ENCODE measurements at regions not wholly inside any gene's neighbourhood (a gene's known extent, or its start where the extent isn't known, plus 50 kb on each side); places are given as distances from the start of the nearest gene placed in this dataset.

- Histone ChIP-seq H3K36me3 (ENCODE audit: control insufficient read depth, insufficient read depth, low read length) (no peaks in the 10 kb centered on the region), H4K20me1 (ENCODE audit: control insufficient read depth, extremely low read depth, insufficient read depth, low read length) (peaks cover 2% of the 10 kb centered on the region), H3K9ac (ENCODE audit: insufficient read depth, low read length) (no peak overlapping the region), H3K79me2 (ENCODE audit: control insufficient read depth, insufficient read depth, low read length) (no peaks in the 10 kb centered on the region), H2AFZ (ENCODE audit: low read length) (no peak overlapping the region), H3K27ac (ENCODE audit: insufficient read depth, low read length) (no peak overlapping the region), H3K4me2 (ENCODE audit: extremely low read depth, insufficient read depth, low read length) (no peak overlapping the region), H3K27me3 (ENCODE audit: control insufficient read depth, insufficient read depth, low read length) (no peaks in the 10 kb centered on the region), H3K9me3 (ENCODE audit: control insufficient read depth, insufficient read depth, low read depth, low read length) (no peaks in the 10 kb centered on the region), H3K4me3 (replicated peaks in 1 of 4; ENCODE audit: control extremely low read depth in 1 of 4, insufficient read depth in 1 of 4, low read depth in 3 of 4, low read length in 4 of 4) (no peak overlapping the region), H3K4me1 (ENCODE audit: control insufficient read depth, extremely low read depth, insufficient read depth, low read length) (no peaks in the 10 kb centered on the region)
- DNase-seq (ENCODE audit: low read depth in 2 of 2), result no peak
- TF ChIP-seq CTCF (conservative IDR thresholded peaks at IDR 0.05 in 1 of 2, IDR thresholded peaks at IDR 0.05 in 1 of 2; ENCODE audit: low read depth in 1 of 2, low read length in 2 of 2), result no peak
- no peak for TF ChIP-seq EZH2 (IDR thresholded peaks at IDR 0.05; ENCODE audit: low read length, missing control alignments)
Measured at GRCh38 chr6:82551831-82552230, 188.2 kb downstream of the TPBG start.

- no peak overlapping the region for H3K4me2 ChIP-seq (ENCODE audit: extremely low read depth, insufficient read depth, low read length)
- H3K36me3 ChIP-seq (ENCODE audit: control insufficient read depth, insufficient read depth, low read length), result no peaks in the 10 kb centered on the region
- H3K9me3 ChIP-seq (ENCODE audit: control insufficient read depth, insufficient read depth, low read depth, low read length), result no peaks in the 10 kb centered on the region
- no peaks in the 10 kb centered on the region for H3K27me3 ChIP-seq (ENCODE audit: control insufficient read depth, insufficient read depth, low read length)
- TF ChIP-seq EZH2 (IDR thresholded peaks at IDR 0.05; ENCODE audit: low read length, missing control alignments), result no peak
- no peak for TF ChIP-seq CTCF (conservative IDR thresholded peaks at IDR 0.05 in 1 of 2, IDR thresholded peaks at IDR 0.05 in 1 of 2; ENCODE audit: low read depth in 1 of 2, low read length in 2 of 2)
- H3K4me1 ChIP-seq (ENCODE audit: control insufficient read depth, extremely low read depth, insufficient read depth, low read length), result no peaks in the 10 kb centered on the region
- no peak overlapping the region for H3K27ac ChIP-seq (ENCODE audit: insufficient read depth, low read length)
- peaks cover 2% of the 10 kb centered on the region for H4K20me1 ChIP-seq (ENCODE audit: control insufficient read depth, extremely low read depth, insufficient read depth, low read length)
- H3K79me2 ChIP-seq (ENCODE audit: control insufficient read depth, insufficient read depth, low read length), result no peaks in the 10 kb centered on the region
- DNase-seq (ENCODE audit: low read depth in 2 of 2), result no peak
- no peak overlapping the region for H3K4me3 ChIP-seq (replicated peaks in 1 of 4; ENCODE audit: control extremely low read depth in 1 of 4, insufficient read depth in 1 of 4, low read depth in 3 of 4, low read length in 4 of 4)
- no peak overlapping the region for H3K9ac ChIP-seq (ENCODE audit: insufficient read depth, low read length)
- no peak overlapping the region for H2AFZ ChIP-seq (ENCODE audit: low read length)
Measured at GRCh38 chr6:82553863-82554531, 190.4 kb downstream of the TPBG start.

GRCh38 chr6:82554666-82555065 lies 191.0 kb downstream of the TPBG start:
- no peak for TF ChIP-seq CTCF (conservative IDR thresholded peaks at IDR 0.05 in 1 of 2, IDR thresholded peaks at IDR 0.05 in 1 of 2; ENCODE audit: low read depth in 1 of 2, low read length in 2 of 2)
- no peak for TF ChIP-seq EZH2 (IDR thresholded peaks at IDR 0.05; ENCODE audit: low read length, missing control alignments)

More at GRCh38 chr6:82554666-82555065, 191.0 kb downstream of the TPBG start:
- no peak overlapping the region for H3K9ac ChIP-seq (ENCODE audit: insufficient read depth, low read length)
- peak; percentile 19 to 35 for DNase-seq (ENCODE audit: low read depth in 2 of 2)
- H4K20me1 ChIP-seq (ENCODE audit: control insufficient read depth, extremely low read depth, insufficient read depth, low read length), result peaks cover 2% of the 10 kb centered on the region
- no peaks in the 10 kb centered on the region for H3K27me3 ChIP-seq (ENCODE audit: control insufficient read depth, insufficient read depth, low read length)
- H3K4me3 ChIP-seq (replicated peaks in 1 of 4; ENCODE audit: control extremely low read depth in 1 of 4, insufficient read depth in 1 of 4, low read depth in 3 of 4, low read length in 4 of 4), result no peak overlapping the region
- no peak overlapping the region for H3K4me2 ChIP-seq (ENCODE audit: extremely low read depth, insufficient read depth, low read length)
- no peaks in the 10 kb centered on the region for H3K36me3 ChIP-seq (ENCODE audit: control insufficient read depth, insufficient read depth, low read length)
- H3K4me1 ChIP-seq (ENCODE audit: control insufficient read depth, extremely low read depth, insufficient read depth, low read length), result no peaks in the 10 kb centered on the region
- no peaks in the 10 kb centered on the region for H3K79me2 ChIP-seq (ENCODE audit: control insufficient read depth, insufficient read depth, low read length)
- H3K9me3 ChIP-seq (ENCODE audit: control insufficient read depth, insufficient read depth, low read depth, low read length), result no peaks in the 10 kb centered on the region
- H3K27ac ChIP-seq (ENCODE audit: insufficient read depth, low read length), result no peak overlapping the region
- no peak overlapping the region for H2AFZ ChIP-seq (ENCODE audit: low read length)

Data from fibroblast of lung (primary cell).